ENCODE measurements at regions not wholly inside any gene's neighbourhood (a gene's known extent, or its start where the extent isn't known, plus 50 kb on each side); places are given as distances from the start of the nearest gene placed in this dataset.
"Not testable (repeated sequence)": the region's sequence is repeated elsewhere in the genome, so short reads cannot be mapped to it uniquely, and the experiment has no call there.

DNA sequence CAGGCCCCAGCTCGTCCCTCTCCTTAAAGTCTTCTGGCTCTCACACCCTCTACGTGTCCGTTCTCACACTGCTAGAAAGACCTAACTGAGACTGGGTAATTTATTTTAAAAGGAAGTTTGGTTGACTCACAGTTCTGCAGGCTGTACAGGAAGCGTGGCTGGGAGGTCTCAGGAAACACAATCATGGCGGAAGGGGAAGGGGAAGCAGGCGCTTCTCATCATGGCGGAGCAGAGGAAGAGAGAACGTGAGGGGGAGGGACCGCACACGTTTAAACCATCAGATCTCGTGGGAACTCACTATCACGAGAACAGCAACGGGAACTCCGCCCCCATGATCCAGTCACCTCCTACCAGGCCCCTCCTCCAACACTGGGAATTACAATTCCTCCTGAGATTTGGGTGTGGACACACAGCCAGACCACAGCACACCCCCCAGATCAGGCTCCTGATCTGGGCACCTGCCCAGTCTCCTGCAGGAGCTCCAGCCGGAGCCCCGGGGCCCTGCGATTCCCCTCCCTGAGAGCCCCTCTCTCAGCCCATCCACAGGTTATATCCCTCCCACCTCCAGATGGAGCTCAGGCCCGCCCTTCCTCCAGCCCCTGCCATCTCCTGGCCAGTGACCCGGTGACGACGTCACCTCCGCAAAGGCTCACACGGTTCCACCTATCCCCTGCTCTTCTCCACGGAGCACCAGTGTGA lies 170.2 kb downstream of the BRD1 start:
- ATAC-seq: no peak

DNA sequence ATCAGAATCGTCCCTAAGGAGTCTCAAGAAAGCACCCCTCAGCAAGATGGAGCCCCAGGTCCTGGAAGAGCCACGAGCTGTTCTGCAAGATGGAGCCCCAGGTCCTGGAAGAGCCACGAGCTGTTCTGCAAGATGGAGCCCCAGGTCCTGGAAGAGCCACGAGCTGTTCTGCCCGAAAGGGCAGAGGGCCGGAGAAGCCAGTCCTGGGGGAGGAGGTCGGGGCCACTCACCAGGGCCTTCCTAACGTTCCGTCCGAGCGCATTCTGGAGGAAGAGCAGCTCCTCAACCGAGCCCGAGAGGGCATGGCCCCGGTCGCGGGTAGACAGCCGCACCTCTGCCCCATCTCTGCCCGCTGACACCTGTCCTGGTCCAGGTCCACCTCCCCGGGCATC lies 170.8 kb downstream of the BRD1 start:
- ATAC-seq: not testable (repeated sequence)

More for the DNA sequence above, 170.2 kb downstream of the BRD1 start:
- no peak for TF ChIP-seq BACH2 (CRISPR knock-in tag; IDR thresholded peaks at IDR 0.05; ENCODE audit: borderline replicate concordance)
- TF ChIP-seq TOX (CRISPR knock-in tag; IDR thresholded peaks at IDR 0.05; ENCODE audit: borderline replicate concordance): no peak
- TF ChIP-seq, protein P1, sequence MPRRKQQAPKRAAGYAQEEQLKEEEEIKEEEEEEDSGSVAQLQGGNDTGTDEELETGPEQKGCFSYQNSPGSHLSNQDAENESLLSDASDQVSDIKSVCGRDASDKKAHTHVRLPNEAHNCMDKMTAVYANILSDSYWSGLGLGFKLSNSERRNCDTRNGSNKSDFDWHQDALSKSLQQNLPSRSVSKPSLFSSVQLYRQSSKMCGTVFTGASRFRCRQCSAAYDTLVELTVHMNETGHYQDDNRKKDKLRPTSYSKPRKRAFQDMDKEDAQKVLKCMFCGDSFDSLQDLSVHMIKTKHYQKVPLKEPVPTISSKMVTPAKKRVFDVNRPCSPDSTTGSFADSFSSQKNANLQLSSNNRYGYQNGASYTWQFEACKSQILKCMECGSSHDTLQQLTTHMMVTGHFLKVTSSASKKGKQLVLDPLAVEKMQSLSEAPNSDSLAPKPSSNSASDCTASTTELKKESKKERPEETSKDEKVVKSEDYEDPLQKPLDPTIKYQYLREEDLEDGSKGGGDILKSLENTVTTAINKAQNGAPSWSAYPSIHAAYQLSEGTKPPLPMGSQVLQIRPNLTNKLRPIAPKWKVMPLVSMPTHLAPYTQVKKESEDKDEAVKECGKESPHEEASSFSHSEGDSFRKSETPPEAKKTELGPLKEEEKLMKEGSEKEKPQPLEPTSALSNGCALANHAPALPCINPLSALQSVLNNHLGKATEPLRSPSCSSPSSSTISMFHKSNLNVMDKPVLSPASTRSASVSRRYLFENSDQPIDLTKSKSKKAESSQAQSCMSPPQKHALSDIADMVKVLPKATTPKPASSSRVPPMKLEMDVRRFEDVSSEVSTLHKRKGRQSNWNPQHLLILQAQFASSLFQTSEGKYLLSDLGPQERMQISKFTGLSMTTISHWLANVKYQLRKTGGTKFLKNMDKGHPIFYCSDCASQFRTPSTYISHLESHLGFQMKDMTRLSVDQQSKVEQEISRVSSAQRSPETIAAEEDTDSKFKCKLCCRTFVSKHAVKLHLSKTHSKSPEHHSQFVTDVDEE (CRISPR knock-in tag; IDR thresholded peaks at IDR 0.05): no peak
- no peak for TF ChIP-seq ZNF70 (CRISPR knock-in tag; IDR thresholded peaks at IDR 0.05)
- TF ChIP-seq, protein P2, sequence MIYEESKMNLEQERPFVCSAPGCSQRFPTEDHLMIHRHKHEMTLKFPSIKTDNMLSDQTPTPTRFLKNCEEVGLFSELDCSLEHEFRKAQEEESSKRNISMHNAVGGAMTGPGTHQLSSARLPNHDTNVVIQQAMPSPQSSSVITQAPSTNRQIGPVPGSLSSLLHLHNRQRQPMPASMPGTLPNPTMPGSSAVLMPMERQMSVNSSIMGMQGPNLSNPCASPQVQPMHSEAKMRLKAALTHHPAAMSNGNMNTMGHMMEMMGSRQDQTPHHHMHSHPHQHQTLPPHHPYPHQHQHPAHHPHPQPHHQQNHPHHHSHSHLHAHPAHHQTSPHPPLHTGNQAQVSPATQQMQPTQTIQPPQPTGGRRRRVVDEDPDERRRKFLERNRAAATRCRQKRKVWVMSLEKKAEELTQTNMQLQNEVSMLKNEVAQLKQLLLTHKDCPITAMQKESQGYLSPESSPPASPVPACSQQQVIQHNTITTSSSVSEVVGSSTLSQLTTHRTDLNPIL (CRISPR knock-in tag; IDR thresholded peaks at IDR 0.05; ENCODE audit: low read depth): no peak
- TF ChIP-seq GLIS3 (CRISPR knock-in tag; IDR thresholded peaks at IDR 0.05): no peak
- no peak for TF ChIP-seq ESRRG (CRISPR knock-in tag; IDR thresholded peaks at IDR 0.05)
- TF ChIP-seq OSR1 (CRISPR knock-in tag; IDR thresholded peaks at IDR 0.05): no peak
- no peak for TF ChIP-seq ARNTL (CRISPR knock-in tag; IDR thresholded peaks at IDR 0.05; ENCODE audit: borderline replicate concordance, low read depth)
- TF ChIP-seq PPARA (CRISPR knock-in tag; IDR thresholded peaks at IDR 0.05; ENCODE audit: borderline replicate concordance): no peak
- TF ChIP-seq CSDC2 (CRISPR knock-in tag; IDR thresholded peaks at IDR 0.05): no peak
- no peak for TF ChIP-seq ZNF565 (CRISPR knock-in tag; conservative IDR thresholded peaks at IDR 0.05; ENCODE audit: low read depth)
- TF ChIP-seq, protein P3, sequence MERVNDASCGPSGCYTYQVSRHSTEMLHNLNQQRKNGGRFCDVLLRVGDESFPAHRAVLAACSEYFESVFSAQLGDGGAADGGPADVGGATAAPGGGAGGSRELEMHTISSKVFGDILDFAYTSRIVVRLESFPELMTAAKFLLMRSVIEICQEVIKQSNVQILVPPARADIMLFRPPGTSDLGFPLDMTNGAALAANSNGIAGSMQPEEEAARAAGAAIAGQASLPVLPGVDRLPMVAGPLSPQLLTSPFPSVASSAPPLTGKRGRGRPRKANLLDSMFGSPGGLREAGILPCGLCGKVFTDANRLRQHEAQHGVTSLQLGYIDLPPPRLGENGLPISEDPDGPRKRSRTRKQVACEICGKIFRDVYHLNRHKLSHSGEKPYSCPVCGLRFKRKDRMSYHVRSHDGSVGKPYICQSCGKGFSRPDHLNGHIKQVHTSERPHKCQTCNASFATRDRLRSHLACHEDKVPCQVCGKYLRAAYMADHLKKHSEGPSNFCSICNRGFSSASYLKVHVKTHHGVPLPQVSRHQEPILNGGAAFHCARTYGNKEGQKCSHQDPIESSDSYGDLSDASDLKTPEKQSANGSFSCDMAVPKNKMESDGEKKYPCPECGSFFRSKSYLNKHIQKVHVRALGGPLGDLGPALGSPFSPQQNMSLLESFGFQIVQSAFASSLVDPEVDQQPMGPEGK (CRISPR knock-in tag; IDR thresholded peaks at IDR 0.05; ENCODE audit: borderline replicate concordance): no peak
- no peak for TF ChIP-seq ZFP3 (CRISPR knock-in tag; IDR thresholded peaks at IDR 0.05)

DNA sequence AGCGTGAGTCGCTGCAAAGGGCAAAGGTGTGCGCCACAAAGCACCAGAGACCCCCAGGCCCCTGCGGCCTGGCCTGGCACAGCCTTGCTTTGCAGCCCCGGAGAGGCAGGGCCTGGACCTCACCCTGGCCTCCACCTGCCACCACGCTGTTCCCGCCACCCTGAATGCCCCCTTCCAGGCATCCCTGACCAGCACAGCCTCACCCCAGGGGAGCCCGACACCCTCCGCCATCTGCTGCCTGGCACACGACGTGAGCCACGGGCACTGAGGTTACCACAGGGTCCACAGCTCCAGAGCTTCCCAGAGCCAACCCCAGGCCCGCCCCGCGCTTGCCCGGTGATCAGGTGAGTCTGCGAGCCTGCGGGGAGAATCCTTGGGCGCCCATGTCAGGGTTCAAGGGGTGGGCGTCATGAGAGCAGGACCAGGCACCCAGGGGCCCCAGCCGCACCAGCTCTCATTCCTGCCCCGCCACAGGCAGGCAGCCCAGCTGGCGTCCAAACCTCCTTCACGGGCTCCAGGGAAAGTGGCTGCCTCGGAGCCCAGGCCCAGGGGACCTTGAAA lies 171.3 kb downstream of the BRD1 start:
- TF ChIP-seq GLIS3 (CRISPR knock-in tag; IDR thresholded peaks at IDR 0.05): no peak
- no peak for TF ChIP-seq ZNF8 (CRISPR knock-in tag; IDR thresholded peaks at IDR 0.05)
- no peak for TF ChIP-seq ZNF565 (CRISPR knock-in tag; conservative IDR thresholded peaks at IDR 0.05; ENCODE audit: low read depth)
- TF ChIP-seq, protein P2 (CRISPR knock-in tag; IDR thresholded peaks at IDR 0.05; ENCODE audit: low read depth): no peak
- no peak for ATAC-seq

DNA sequence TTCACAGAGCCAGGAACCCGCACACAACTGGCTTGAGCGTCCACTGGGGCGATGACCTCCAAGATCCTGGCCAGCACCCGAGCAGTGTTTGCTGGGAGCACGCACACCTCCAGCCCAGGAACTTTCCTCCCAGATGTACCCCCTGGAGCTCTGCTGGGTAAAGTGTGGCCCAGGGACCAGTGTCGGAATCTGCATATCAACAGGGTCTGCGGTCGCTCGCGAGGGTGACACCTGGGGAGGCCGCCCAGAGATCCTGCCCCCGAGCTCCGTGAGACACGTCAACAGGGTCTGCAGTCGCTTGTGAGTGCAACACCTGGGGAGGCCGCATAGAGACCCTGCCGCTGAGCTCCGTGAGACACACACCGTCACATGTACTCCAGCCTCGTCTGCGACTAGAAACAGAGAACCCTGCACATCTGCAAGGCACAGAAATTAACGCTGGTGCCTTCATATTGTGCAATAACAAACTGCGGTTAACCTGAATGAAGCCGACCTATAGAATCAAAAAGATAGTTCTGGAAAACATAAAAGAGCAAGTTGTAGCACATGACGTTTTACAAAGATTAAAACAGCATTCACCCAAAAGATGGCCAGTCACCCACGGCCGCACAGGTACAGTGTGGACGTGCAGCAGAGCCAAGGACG lies 172.4 kb downstream of the BRD1 start:
- no peak for ATAC-seq
- TF ChIP-seq, protein P4, sequence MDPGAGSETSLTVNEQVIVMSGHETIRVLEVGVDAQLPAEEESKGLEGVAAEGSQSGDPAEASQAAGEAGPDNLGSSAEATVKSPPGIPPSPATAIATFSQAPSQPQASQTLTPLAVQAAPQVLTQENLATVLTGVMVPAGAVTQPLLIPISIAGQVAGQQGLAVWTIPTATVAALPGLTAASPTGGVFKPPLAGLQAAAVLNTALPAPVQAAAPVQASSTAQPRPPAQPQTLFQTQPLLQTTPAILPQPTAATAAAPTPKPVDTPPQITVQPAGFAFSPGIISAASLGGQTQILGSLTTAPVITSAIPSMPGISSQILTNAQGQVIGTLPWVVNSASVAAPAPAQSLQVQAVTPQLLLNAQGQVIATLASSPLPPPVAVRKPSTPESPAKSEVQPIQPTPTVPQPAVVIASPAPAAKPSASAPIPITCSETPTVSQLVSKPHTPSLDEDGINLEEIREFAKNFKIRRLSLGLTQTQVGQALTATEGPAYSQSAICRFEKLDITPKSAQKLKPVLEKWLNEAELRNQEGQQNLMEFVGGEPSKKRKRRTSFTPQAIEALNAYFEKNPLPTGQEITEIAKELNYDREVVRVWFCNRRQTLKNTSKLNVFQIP (CRISPR knock-in tag; IDR thresholded peaks at IDR 0.05; ENCODE audit: borderline replicate concordance, low read depth): no peak
- TF ChIP-seq BACH2 (CRISPR knock-in tag; IDR thresholded peaks at IDR 0.05; ENCODE audit: borderline replicate concordance) (no peak), TOX (CRISPR knock-in tag; IDR thresholded peaks at IDR 0.05; ENCODE audit: borderline replicate concordance) (no peak), SNAI2 (CRISPR knock-in tag; IDR thresholded peaks at IDR 0.05) (no peak), ARNTL (CRISPR knock-in tag; IDR thresholded peaks at IDR 0.05; ENCODE audit: borderline replicate concordance, low read depth) (no peak), RARB (CRISPR knock-in tag; IDR thresholded peaks at IDR 0.05) (no peak), ESRRG (CRISPR knock-in tag; IDR thresholded peaks at IDR 0.05) (no peak), ISL1 (CRISPR knock-in tag; IDR thresholded peaks at IDR 0.05) (no peak)
- TF ChIP-seq, protein P5, sequence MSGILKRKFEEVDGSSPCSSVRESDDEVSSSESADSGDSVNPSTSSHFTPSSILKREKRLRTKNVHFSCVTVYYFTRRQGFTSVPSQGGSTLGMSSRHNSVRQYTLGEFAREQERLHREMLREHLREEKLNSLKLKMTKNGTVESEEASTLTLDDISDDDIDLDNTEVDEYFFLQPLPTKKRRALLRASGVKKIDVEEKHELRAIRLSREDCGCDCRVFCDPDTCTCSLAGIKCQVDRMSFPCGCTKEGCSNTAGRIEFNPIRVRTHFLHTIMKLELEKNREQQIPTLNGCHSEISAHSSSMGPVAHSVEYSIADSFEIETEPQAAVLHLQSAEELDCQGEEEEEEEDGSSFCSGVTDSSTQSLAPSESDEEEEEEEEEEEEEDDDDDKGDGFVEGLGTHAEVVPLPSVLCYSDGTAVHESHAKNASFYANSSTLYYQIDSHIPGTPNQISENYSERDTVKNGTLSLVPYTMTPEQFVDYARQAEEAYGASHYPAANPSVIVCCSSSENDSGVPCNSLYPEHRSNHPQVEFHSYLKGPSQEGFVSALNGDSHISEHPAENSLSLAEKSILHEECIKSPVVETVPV (CRISPR knock-in tag; IDR thresholded peaks at IDR 0.05): no peak

Measured in SK-N-SH treated with all-trans-retinoic acid at 6 μM for 48 hours (cell line).